A172 (cell line): ENCODE measurements at regions not wholly inside any gene's neighbourhood (a gene's known extent, or its start where the extent isn't known, plus 50 kb on each side); places are given as distances from the start of the nearest gene placed in this dataset.

Experiments
- DNase-seq: peaks from one replicate; pipeline ENCODE4 v3.0.0-alpha.2; 2015; ENCODE audit warnings: low spot score

- DNase-seq, result no peak
Observed at GRCh38 chr13:30151388-30151787, 156.0 kb downstream of the KATNAL1 start.

DNA sequence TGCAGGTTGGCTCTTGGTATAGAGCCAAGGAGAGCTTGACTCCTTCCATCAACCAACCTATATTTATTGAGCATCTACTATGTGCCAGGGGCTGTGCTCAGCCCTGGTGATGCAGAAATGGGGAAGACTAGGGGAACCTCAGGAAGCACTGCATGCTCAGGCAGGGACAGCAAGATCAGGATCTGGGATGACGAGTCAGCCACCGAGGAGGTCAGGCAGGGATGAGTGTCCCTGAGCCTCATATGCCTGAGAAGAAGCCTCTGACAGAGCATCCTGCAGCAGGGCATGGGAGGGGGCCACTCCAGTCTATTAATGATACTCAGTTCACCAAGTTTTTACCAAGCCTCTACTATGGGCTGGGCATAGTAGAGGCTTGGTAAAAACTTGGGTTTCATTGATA is 158.1 kb downstream of the KATNAL1 start:
- DNase-seq, result no peak

DNA sequence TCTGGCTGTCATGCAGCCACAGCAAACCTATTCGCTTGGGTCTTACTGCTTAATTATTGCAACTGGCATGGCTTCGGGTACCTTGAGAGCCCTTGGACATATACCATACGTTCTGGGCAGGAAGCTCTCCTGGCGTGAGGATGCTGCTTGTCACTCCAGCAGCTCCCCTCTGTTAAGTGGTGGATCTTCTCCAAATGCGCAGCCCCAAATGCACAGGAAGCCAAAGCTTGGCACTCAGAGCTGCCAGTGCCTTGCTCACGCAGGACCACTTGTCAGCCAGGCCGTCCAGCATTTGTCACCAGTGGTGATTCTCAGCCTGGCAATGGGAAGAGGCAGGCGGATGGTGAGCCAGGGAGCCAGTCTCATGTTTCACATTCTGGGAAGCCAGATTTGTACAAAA is 158.6 kb downstream of the KATNAL1 start:
- DNase-seq, result no peak

DNA sequence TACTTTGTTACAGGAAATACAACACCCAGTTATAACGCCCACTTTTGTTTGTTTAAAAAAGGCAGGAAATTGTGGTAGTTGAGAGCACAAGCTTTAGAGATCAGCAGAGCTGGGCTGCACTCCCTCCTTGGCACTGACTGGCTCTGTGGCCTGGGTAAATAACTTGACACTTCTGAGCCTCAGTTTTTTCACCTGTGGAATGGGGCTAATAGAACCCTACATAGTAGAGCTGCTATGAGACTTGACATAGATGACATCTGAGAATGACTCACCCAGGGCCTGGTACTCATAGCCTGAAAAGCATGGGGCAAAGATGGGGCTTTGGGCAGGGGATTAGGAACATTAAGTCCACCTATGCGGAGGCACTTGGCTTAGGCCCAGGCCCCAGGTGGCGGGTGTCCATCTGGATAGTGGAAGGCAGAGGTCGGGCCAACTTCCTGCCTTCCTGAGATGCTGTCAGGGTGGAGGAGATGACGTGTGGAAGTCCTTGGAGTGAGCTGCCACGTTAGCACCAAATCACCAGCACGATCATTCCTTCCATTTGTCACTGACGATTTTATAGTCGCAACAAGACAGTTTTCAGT is 159.1 kb downstream of the KATNAL1 start:
- no peak for DNase-seq

DNA sequence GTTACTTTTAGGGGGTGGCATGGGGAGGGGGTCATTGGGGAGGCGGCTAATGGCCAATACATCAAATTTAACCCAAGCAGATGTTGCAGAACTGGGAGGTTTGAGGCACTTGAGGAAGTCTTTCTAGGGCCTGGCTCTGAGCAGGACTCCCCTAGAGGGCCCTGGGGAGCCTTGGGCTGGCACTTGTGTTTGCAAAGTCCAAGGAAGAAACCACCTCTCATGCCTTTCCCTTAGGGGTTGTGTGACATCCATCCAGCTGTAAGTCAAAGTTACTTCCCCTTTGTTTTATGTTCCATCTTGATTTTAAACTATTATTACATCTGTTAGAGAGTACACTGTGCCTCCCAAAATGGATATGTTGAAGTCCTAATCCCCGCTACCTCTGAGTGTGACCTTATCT is 159.9 kb downstream of the KATNAL1 start:
- no peak for DNase-seq

DNA sequence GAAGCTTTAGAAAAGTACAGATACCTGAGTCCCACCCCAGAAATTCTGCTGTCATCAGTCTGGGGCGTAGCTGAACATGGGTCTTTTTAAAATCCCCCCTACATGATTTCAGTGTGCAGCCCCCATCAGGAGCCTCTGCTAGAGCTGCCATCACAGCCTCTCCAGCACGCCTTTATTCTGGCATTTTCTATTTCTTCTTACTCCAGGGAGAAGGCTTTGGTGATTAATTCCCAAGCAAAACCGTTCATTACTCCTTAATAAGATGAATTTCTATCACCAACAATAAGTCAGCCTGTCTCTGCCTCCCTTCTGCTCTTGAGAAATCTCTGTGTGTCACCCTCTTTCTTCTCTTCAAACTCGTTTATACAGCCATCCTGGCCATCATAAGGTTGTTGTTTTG is 160.3 kb downstream of the KATNAL1 start:
- DNase-seq, result no peak

DNA sequence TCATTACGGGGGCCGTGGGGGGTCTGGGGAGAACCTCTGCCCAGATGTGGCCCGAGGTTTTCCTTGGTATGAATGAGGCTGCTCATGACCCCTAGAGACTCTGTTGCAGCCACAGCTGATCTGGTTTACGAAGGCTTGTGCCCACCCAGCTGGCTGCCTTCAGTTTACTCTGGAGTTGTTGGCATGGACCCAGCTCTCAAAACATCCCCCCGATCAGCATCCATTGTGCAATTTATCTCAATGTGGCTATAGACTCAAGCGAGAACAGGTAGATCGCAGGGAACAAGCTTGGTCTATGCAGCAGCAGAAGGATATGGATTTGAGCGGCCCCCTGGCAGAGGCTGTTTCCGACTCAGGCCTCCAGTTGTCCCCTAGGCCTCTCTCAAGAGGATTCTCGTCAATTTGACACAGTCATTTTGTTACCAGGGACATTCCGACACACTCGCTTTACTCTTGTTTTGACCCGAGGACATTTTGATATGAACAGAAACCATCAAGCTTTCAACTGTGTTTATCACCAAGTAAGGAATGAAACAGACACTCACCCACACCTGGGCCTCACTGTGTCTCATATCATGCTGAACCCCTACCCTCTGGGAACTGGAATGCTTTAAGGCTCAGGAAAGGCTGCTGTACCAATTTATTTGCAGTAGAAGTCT is 161.5 kb downstream of the KATNAL1 start:
- no peak for DNase-seq

DNA sequence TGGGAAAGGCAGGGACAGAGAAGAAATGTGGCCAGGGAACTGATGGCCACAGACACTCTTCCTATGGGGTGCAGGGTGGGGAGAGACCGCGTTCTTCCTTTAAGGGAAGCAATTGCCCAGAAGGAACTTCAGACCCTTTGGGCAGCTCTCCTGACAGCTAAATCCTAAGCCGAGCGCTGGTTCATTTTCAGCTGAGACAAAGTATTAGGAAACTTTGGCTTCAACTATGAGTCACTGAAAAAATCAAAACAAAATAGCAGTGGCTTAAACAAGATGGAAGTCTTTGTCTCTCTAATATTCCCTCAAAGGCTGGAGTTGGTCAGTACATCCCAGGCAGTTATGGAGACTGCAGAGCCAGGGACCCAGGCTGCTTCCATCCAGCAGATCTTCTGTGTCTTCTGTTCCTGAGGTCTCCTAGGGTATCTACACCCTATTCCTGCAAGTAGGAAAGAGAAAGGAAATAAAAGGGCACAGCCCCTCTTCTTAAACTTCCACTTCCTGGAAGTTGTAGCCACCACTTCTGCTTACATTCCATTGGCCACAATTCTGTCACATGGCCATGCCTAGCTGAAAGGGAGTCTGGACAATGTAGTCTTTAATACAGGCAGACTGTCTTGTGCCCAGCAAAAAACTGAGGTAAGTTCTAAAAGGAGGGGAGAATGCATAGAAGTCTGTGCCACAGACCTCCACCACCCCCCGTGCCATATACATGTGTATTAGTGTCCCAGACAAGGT is 163.5 kb downstream of the KATNAL1 start:
- DNase-seq, result peak; percentile 27

DNA sequence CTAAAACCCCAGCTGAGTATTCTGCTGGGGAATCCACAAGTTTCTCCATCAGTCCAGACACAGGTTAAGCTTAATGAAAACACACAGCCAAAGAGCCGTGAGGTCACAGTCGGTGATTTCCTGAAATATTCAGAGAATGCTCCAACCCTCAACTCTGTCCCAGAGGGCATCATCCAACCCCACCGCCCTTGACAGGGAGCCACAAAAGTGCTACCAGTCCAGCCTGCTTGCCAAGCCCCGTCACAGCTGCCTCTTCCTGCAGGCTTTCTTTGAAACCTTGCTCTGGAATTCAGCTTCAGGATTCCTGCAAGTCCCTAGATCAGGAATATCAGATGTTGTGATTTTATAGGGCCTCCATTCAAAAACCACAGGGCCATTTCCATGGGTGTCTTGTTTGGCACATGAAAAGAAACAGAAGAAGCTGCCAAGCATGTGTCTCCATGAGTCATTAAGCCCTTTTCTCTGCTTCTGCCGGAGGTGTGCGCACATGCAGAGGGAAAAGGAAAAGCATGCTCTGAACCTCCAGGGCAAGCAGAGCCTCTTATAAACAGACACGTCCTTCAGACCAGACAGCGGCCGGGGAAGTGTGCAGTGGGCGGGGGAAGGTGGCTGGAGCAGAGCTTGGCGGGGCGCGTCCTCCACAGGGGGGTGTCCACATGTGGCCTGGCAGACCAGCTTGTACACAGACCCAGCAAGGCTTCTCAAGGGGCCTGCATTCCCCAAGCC is 164.7 kb downstream of the KATNAL1 start:
- peak; percentile 98 for DNase-seq

- DNase-seq, result no peak
Observed at GRCh38 chr13:30141775-30142485, 165.4 kb downstream of the KATNAL1 start.

DNA sequence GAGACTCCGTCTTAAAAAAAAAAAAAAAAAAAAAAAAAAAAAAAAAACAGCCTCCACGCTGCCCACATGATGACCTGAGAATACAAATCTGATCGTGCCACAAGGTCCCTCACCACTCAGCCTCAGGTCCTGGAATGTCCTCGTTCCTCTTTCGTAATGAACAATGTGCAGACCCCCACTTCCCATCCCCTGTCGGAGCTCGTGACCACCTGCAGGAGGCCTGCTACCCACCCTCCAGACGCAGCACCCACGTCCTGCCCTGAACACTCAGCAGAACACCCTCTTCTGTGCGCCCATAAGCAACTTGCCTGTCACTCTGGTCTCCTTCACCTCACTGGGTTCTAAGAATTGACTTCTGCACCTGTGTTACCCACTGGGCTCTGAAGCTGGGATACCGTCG is 166.4 kb downstream of the KATNAL1 start:
- DNase-seq, result no peak

DNA sequence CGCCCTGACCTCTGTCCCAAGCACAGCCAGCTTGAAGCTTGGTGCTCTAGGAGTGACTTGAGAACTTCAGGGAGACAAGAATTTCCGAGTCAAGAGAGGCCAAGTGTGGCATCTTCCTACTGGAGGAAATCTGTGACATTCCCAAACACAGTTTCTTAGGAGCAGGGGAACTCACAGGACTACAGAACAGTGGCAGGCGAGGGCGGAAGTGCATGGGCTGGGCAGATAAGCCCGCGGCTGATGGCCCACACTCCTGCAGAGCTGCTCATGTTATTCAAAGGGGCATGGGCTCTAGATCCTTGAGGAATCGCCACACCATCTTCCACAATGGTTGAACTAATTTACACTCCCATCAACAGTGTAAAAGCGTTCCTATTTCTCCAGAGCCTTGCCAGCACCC is 168.8 kb downstream of the KATNAL1 start:
- DNase-seq, result no peak

GRCh38 chr13:30135868-30136267 is 171.5 kb downstream of the KATNAL1 start:
- DNase-seq, result no peak

- DNase-seq, result no peak
Observed at GRCh38 chr13:30135351-30135750, 172.0 kb downstream of the KATNAL1 start.

DNA sequence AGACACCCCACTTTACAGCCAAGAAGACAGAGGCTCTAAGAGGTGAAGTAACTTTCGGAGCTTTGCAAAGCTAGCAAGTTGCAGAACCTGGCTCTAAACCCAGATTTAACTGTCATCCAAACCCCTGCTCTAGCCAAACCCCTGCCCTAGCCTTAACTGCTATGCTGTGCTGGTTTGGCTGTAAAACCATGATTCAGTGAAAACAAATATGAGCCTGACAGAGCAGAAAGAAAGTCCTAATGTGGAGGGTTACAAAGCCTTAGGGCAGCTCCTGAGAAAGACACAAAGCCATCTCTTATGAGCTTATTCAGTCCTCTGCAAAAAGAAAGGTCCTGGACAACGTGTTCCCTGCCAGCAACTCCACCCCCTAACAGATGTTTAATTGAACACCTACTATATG is 172.8 kb downstream of the KATNAL1 start:
- DNase-seq, result no peak

- DNase-seq, result no peak
Observed at GRCh38 chr13:30133996-30134395, 173.4 kb downstream of the KATNAL1 start.

DNA sequence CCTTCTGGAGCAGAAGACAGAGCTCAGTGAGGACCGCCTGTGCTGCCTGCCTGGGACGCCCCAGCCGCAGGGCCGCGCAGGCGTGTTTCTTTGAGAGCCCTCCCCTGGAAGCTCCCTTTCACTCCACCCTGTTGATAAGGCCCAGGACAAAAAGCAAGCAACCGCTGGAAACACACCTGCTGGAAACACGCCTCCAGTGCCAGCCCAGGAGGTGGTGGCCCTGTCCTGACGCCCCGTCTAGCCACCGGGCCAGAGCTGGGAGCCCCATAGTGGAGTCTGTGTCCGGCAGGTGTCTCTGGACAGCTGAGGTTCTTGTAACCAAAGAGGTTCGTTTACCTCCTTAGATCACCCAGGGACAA is 173.8 kb downstream of the KATNAL1 start:
- DNase-seq, result no peak

DNA sequence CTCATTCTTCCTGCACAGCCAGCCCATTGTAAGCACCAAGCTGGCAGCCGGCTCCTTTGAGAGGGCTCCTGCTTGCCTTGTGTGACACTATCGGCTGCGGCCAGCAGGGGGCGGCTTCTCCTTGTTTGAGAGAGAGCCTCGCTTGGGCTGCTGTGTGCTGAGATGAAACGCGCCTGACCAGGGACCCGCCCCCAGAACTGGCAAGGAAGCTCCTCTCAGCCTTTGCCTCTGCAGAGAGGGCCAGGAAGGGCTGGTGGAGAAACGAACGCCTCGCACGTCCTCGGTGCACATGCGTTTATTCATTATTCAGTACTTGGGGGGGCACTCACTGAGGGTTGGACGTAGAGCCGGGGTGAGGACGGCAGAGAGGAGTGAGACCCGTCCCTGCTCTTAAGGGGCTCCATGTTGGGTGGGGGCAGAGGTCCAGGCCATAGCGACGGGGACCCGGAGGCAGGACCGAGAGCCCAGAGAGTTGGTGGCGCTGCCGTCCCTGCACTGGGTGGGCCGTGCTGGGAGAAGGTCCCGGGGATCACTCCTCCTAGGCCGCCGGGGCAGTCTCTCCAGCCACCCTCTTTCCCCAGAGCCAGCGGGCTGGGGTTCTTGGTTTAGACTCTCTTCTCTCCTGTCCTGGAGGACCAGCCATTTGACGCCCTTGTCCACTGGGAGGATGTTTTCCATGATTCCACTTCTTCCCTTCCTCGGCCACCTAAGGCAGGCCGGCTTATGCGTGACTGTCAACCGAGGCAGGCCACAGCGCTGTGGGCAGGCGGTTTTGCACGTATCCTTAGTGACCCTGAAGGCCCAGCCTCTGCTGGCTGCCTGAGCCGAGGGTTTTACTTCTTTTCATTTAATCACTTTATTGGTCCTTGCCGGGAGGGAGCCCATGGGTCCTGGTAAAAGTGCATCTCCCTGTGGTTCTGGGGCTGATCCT is 174.5 kb downstream of the KATNAL1 start:
- peak; percentile 85 for DNase-seq

- no peak for DNase-seq
Observed at GRCh38 chr13:30129411-30129810, 177.9 kb downstream of the KATNAL1 start.

- no peak for DNase-seq
Observed at GRCh38 chr13:30128591-30128990, 178.8 kb downstream of the KATNAL1 start.

DNA sequence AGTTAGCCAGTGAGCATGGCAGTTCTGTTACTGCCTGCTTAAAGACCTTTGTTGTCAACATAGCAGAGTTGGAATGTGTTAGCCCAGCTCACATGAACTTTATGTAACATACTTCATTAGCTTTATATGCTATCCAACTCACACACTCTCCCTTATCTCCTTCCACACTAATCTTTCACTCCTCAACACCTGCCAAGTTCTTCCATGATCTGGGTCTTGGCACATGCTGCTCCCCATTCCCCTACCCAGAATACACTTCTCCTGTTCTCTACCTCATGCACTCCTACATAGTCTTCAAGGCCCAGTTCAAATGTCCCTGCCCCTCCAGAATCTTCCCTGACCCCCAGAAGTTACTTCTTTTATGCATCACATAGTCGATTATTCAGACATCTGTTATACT is 179.3 kb downstream of the KATNAL1 start:
- DNase-seq, result no peak
